Spleen (tissue), 7 donors: ENCODE measurements at regions not wholly inside any gene's neighbourhood (a gene's known extent, or its start where the extent isn't known, plus 50 kb on each side); places are given as distances from the start of the nearest gene placed in this dataset.

Experiments
- CTCF ChIP-seq, 11 experiments: fragments of 200-600 bp in 7 of 11; fragments of 450-650 bp in 4 of 11; sonication (generic) in 4 of 11; IDR thresholded peaks in 8 of 11; conservative IDR thresholded peaks in 3 of 11; 1 replicate in 7 of 11; 2 replicates in 4 of 11; pipeline versions ENCODE4 v1.4.0 to v1.8.0; 2016 to 2021; ENCODE audit warnings: antibody characterized with exemption in 11 of 11, inconsistent platforms in 4 of 11, mild to moderate bottlenecking in 1 of 11
- POLR2A ChIP-seq, 3 donors: fragments of 450-650 bp; IDR thresholded peaks; one replicate each; pipeline ENCODE4 v1.5.1; 2017; ENCODE audit warnings: antibody characterized with exemption in 3 of 3, mild to moderate bottlenecking in 1 of 3
- POLR2AphosphoS5 ChIP-seq, 3 donors: sonication (generic); formaldehyde crosslinking; IDR thresholded peaks; one replicate each; pipeline ENCODE4 v1.5.1; 2017; ENCODE audit warnings: antibody characterized with exemption in 3 of 3
- donor health status: DM: no; HTN: no; CAD: no; lungs with moderate emphysema.
- donor health status: DM: no; HTN: no; CAD: no.
- donor health status: DM: no; HTN: no; CAD: no.

DNA sequence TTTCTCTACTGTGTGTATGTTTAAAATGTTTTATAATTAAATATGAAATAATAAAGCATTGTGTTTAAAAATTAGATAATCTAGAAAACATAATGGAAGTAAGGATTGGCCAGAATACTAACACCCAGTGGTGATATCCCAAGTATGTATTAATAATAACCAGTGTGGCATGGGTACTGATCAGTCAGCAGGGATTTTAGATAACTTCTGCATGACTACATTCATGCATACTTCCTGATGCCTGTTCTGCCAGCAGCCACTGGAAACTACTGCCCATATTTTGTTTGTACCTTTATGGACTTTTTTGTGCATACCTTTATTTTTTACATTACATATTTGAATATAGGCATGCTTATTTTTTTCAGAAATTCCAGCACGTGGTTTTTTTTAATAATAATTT lies 156.6 kb upstream of the TMEM196 start:
- TF ChIP-seq POLR2AphosphoS5 (IDR thresholded peaks at IDR 0.05) = no peak
- no peak for TF ChIP-seq CTCF (IDR thresholded peaks at IDR 0.05 in 8 of 11, conservative IDR thresholded peaks at IDR 0.05 in 3 of 11)
- no peak for TF ChIP-seq POLR2A (IDR thresholded peaks at IDR 0.05)
